Fibroblast of pulmonary artery (primary cell): ENCODE measurements at regions not wholly inside any gene's neighbourhood (a gene's known extent, or its start where the extent isn't known, plus 50 kb on each side); places are given as distances from the start of the nearest gene placed in this dataset.

Experiments used
- DNase-seq: peaks from one replicate; pipeline ENCODE4 v3.0.0-alpha.2; 2010; ENCODE audit warnings: low read depth
- H3K4me3 ChIP-seq: replicated peaks from 2 replicates; pipeline ENCODE4 v1.5.1; 2011; ENCODE audit warnings: low read depth, mild to moderate bottlenecking, control low read depth, low read length, moderate library complexity
- CTCF ChIP-seq: IDR thresholded peaks from 2 replicates; pipeline ENCODE4 v1.5.1; 2011; ENCODE audit warnings: mild to moderate bottlenecking, control low read depth, low read length, inconsistent platforms; ENCODE audit errors: missing control alignments

GRCh38 chr1:117770981-117771531 is 158.4 kb downstream of the GDAP2 start:
- no peak overlapping the region for H3K4me3 ChIP-seq
- DNase-seq: no peak
- TF ChIP-seq CTCF: no peak

- no peak overlapping the region for H3K4me3 ChIP-seq
- TF ChIP-seq CTCF: no peak
- no peak for DNase-seq
Measured at GRCh38 chr1:117779364-117779763, 150.1 kb downstream of the GDAP2 start.

- no peak for DNase-seq
- H3K4me3 ChIP-seq: no peak overlapping the region
- TF ChIP-seq CTCF: no peak
Measured at GRCh38 chr1:117780687-117781475, 148.5 kb downstream of the GDAP2 start.

- no peak overlapping the region for H3K4me3 ChIP-seq
- no peak for TF ChIP-seq CTCF
- no peak for DNase-seq
Measured at GRCh38 chr1:117782056-117782455, 147.4 kb downstream of the GDAP2 start.

GRCh38 chr1:117783606-117784396 is 145.6 kb downstream of the GDAP2 start:
- DNase-seq: no peak
- H3K4me3 ChIP-seq: no peak overlapping the region
- TF ChIP-seq CTCF: no peak

- DNase-seq: no peak
- no peak for TF ChIP-seq CTCF
Measured at GRCh38 chr1:117788014-117788413, 141.4 kb downstream of the GDAP2 start.

More at GRCh38 chr1:117788014-117788413, 141.4 kb downstream of the GDAP2 start:
- no peak overlapping the region for H3K4me3 ChIP-seq
